ENCODE measurements at regions not wholly inside any gene's neighbourhood (a gene's known extent, or its start where the extent isn't known, plus 50 kb on each side); places are given as distances from the start of the nearest gene placed in this dataset.

DNA sequence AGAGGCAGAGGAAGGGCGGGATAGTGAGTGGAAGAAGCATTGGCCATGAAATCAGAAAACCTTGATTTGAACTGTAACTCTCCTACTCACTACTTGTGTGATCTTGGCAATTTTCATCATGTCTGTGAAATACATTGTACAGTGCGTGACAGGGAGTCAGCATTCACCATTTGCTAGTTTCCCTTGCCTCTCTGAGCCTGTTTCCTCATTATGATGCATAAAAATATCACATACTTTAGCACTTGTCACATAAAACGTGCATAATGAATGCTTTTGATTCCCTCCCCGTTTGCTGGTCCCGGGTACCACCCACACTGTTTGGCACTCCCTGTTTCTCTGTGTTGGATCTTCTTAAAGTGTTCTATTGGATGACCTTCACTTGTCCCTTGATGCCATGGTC, 101.1 kb upstream of the FRMD6 start:
- DNase-seq = no peak

DNA sequence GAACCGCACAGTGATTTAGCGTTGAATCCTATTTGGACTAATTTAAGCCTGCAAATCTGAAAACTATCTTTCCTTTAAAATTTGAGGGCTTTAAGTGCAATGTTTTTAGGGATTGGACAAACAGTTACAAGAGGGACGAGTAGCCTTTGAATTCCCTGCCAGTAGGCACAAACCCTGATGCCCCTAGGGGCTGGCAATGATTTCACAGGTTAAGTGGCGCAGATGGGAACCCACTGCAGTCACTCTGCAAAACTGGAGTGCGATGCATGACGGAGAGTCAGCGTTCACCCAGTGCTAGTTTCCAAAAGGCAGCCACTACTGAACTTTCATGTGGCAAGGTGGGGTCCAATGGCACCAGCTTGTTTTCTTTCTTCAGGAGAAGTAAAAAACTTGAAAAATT, 99.4 kb upstream of the FRMD6 start:
- no peak for DNase-seq

DNA sequence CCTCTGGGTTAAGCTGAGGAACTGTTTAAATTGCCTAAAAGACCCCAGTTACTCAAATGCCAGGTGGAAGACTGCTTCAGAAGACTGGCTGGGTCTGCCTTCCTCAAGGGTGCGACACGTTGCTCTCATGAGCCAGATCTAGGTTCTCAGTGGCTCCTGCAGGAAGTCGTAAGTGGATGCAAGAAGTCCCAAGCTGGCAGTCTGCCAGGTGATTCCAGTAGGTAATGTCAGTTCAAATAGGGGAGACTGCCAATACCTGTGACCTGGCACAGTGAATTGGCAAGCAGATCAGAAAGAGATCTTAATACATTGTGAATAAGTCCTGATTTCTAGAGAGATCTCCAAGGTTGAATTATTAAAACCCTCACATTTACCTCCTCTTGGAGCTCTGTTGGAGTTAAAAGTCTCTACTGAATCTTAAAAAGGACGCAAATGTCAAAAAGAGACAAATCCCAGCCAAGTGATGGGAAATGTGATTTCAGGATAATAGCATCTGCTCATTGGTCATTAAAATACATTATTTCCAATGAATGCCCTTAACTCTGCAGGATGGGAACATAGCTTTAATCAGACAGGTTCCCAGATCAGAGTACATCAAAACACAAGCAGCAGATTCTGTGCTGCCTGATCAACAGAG, 98.8 kb upstream of the FRMD6 start:
- DNase-seq = no peak

DNA sequence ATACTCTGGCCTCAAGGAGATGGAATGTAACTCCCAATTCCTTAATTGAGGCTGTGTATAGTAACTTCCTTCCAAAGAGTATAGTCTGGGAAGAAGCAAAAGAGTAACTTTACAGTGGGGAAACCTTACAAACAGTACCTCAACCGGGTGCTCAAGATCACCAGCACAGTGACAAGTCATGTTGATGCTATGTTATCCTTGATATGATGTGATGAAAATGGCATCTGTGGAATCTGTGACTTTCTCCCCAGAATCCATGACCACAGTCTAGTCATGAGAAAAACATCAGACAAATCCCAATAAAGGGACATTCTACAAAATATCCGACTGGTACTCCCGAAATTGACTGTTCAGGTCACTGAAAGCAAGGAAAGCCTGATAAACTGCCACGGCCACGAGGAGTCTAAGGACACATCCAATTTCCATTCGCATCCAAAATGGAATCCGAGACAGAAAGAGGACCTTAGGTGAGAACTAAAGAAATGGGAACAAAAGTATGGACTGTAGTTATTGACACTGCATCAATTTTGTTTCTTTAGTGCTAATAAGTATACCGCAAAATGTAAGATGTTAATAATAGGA, 97.3 kb upstream of the FRMD6 start:
- no peak for DNase-seq

DNA sequence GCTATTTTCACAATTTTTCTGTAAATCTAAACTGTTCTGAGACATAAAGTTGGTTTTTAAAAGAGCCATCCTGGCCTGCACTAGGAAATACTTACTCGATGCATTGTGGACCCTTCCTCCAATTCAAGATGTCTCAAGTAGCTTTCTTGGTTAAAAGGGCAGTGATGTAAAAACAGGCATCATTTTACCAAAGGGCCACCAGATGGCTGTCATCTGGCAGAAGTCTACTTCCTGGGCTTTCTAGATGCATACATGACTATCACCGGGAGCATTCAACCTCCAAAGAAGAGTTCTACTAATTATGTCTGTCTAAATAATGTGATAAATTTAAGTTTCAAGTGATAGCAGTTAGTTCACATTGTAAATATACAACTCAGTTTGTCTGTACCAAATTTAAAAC, 96.8 kb upstream of the FRMD6 start:
- DNase-seq = no peak

DNA sequence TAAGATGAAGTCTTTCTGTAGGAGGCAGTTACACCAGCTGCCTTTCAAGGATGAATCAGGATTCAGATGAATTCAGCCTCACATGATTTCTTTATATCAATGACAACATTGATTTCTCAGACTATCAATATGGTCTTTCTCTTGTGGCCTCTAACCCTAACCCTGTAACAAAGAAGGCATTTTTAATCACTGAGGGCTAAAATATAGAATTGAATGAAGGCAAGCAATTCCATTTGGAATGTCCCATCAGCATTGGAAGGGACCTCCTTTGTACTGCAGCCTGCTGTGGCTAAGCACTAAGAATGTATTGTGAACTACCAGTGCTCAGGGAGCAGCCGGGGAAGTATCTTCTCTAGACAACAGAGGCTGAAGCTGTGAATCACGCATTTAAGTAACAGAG, 90.6 kb upstream of the FRMD6 start:
- no peak for DNase-seq

DNA sequence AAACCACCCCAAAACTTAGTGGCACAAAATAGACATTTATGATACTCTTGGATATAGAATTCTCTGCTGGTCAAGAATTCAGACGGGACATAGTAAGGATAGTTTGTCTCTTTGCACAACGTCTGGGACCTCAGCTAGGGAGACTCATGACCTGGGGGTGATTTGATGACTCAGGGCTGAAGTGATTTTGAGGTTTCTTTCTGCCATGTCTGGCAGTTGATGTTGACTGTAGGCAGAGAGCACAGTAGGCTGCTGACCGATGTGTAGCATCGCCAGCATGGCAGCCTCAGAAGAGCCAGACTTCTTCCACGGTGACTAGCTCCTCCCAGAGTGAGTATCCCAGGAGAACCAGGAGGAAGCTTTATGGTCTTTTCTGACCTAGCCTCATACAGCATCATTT, 88.9 kb upstream of the FRMD6 start:
- DNase-seq = no peak

DNA sequence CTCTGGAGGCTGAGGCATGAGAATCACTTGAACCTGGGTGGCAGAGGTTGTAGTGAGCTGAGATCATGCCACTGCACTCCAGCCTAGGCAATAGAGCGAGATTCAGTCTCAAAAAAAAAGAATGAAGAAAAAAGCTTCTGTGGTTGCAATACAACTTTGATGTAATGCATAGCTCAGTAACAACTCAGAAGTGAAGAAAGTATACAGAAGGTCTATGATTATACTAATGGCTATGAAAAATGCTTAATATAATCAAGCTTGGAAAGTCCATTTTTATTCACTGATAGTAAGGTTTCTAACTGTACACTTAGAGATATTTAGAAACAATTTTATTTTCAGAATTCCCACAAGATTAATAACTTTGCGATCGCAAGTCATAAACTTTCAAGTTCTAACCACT, 88.2 kb upstream of the FRMD6 start:
- no peak for DNase-seq

DNA sequence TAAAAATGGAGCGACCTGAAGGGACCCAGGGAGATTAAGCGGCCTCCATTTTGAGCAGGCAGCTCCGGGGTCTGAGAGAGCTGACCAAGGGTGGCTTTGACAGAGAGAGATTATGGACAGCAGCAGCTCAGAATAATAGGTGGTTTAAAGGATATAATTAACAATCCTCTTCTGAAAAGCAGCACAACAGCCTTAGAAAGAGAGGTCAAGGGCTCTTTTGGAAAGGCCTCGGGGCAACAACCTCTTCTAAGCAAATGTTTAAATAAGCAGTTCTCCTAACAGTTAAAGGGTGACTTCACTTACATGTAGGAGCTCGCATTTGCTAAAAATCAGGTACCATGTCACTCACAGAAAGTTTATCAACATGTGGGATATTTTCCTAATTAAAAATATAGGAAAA, 87.2 kb upstream of the FRMD6 start:
- no peak for DNase-seq

DNA sequence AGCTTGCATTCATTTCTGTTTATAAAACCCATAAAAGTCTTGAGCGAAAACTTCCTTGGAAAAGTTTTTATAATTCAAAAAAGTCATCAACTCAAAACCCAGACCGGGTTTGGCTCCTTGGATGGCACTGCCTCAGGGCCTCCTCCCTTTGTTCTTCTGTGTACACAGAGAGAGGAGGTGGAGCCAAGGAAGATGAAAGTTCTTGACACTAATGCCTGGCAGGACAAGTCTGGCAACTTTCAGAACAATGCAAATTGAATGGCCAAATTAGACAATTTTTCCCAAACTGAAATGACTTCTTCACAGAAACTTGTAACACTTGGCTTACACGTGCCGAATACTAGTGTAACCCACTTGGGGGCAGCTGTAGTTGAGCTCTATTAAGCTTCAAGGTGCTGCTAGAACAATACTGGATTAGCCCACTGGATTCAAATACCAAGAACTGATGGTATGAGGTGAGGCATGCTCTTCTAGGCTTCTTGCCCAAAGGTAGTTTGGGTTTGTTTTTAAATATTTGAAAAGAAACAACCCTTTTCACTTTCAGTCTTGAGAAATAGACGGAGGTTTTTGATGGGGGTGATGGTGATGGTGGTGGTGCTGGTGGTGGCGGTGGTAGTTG, 86.6 kb upstream of the FRMD6 start:
- no peak for DNase-seq

DNA sequence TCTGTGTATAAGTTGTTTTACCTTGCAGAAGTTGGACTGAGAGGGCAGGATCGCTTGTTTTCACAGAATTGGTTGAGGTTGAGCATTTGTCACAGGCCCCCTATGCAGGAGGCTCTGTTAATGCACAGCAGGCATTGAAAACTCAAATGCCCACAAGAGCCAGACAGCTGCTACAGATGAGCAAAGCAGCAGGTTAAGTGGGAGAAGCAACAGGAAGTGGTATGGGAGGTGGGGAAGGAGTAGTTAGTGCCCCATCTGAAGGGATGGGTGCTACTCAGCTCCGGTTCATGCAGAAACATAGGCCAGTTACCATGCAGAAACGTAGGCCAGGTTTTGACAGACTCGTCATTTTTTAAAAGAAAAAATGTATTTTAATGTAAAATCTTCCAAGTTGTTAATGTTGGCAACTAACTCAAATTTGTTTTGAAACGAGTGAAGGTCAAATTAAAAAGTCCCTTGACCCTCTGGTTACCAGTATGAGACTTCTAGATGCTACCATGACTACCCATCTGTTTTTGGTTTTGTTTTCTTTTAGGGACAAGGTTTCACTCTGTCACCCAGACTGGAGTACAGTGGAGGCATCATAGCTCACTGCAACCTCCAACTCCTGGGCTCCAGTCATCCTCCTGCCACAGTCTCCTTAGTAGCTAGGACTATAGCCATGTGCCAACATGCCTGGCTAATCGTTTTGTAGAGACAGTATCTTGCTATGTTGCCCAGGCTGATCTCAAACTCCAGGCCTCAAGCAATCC, 84.7 kb upstream of the FRMD6 start:
- no peak for DNase-seq

DNA sequence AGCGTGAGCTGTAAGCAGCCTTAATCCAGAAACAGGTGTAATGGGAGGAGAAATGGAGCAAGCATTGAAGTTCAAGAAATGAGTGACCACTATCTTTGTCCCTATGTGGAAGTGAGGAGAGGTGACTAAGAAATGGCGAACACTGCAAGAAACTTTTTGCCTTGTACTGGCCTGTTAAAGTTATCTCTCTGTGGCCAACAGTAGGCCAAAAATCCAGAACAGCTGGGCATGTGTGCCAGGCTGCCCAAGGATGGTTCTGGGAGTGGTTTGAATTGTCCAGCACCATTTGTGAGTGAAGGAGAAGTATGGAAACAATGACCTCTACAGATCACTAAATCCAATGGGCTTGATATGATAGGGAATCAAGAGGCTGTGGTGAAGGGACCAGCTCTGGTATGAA, 83.3 kb upstream of the FRMD6 start:
- no peak for DNase-seq

DNA sequence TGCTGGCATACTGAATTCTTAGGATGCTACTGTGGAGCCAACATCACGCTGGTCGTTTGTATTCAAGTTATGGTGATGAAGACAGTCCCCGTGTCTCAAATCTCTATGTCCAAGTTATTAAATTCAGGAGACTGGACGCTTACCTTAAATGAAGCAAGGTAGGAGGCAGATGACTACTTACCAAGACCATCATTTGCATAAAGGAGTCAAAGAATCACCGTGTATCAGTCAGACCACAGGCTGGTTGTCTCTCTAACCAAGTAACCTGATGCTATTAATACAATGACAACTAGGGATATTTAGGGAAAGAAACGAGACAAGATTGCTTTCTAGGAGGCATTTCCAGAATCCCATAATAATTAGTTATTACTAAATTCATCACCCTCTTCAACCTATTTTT, 78.1 kb upstream of the FRMD6 start:
- no peak for DNase-seq

DNA sequence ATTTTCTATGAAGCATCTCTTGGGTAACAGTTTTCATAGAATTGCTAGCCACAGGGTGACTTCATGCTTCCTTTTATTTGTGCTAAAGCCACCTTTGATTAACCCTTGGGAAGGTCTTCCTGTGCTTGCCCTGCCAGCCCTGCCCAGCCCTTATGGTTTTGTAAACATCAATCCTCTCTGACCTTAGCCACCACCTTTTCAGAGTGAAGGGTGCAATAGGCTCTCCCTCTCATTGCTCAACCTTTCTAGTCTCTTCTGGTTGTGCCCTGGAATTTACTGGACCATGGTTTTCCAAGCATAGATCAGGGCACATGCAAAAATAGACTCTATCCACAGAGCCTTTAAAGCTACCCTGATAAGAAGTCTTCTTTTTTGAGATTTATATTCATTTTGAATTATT, 77.7 kb upstream of the FRMD6 start:
- no peak for DNase-seq

DNA sequence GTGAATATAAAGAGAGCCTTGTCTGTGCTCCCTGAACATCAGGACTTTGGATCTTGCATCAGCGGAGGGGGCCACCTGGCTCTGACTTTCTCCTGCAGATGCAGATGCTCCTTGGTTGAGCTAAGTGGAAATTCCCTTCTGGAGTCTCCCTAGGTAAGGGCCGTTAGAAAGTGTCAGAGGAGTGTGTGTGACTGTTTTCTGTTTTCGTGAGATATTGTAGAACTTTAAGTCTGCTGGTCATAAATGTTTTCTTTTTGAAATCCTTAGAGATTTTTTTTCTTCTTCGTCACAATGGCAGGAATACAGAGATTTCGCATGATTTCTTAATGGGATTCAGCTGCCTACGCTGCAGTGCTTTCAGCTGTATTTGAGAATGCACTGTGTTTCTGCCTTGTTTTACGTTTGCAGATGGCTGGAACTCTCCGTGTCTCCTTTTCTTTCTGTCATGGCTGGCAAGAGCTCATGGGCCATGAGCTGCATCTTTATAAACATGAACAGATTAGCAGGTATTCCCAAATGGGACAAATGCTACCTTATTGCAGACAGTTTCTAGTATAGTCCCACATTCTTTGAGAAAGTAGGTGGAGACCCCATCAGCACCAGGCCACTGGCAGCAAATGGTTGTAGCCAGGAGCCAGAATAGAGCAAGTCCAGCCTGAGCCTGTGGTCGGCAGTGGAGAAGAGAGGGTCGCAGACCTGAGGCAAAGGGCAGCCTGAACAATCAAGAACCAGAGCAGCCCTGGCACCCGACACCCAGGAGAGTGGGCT, 76.2 kb upstream of the FRMD6 start:
- peak in 1 of 2 experiments; percentile 12 for DNase-seq

DNA sequence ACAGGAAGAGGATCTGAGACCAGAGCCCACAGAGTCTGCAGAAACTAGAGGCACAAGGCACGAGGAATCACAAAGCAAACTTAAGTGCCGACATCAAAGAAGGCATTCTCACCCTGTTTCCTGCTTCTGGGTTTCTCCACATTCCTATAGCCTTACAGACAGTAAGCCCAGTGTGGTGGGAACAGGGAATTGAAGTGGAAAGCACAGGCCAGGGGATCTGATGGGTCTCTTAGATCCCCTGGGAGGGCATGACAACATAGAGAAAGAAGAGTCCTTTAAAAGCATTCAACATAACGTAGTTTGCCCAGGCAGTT, 75.6 kb upstream of the FRMD6 start:
- no peak for DNase-seq

DNA sequence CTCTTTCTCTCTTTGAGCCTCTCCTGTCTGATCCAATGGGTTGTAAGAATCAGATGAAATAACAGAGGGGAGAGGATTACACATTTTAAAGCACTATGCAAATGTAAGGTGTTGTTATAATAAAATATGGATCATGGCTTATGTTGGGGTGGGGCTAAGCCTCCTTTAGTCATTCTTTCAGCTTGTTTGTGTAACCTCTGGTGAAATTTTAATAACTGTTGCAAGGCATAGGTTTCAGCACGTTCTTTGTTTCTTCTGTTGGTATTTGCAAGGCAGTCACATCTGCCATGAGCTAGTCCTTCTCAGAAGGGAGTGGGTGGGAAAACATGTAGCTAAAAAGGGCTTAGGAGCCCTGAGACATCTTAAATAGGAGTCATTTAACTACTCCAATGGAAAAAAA, 74.8 kb upstream of the FRMD6 start:
- DNase-seq = peak; percentile 79

DNA sequence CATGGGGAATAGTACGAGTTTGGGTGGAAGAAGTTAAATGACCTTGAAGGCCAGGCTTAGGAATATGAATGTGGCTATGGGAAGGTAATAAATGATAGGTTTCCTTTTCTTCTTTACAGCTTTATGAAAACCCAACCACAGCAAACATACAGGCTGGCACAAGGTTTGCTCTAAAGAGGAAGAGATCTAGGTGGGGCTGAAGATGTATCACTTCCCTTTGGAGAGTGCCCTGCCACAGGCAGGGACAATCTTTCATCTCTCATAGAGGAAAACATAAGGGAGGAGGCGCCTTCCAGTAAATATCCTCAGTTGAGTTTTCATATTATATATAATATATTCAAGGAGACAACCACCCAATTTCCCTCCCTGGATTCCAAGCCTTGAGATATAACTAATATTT, 72.9 kb upstream of the FRMD6 start:
- DNase-seq = no peak

DNA sequence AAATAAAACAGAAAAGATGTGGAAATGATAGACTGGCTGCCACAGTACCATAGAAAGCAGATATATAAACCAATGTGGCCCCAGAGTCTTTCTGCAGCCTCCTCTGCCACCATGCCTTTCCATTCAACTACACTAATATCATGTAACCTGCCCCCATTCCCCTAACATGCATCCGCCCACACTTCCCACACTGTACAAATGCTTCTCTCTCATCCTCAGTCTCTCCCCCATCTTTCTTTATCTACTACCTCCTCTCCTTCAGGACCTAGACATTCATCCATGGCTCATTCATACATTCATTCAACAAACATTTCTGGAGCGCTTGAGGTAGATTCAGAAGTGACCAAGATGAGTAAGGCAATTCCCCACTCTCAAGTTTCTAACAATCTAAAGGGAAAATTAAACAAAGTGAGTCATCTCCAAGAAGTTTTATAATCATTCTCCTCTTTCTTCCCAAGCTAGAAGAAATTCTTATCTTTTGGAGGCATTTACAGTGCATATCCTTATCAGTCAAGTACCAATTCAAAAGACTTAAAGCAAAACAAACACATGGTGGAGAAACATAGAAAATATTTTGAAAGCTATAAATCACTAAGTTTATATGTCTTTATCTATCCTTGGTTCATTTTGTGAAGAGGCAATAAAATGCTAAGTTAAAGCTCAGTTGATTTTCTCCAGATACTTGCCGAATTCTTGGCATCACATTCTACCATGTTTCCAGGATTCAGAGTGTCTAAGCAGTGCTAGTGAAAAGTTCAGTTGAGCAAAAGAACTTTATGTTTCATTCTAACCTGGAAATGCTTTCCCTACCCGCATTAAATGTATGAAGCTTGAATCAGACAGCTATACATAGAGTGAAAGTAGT, 70.5 kb upstream of the FRMD6 start:
- DNase-seq = no peak

DNA sequence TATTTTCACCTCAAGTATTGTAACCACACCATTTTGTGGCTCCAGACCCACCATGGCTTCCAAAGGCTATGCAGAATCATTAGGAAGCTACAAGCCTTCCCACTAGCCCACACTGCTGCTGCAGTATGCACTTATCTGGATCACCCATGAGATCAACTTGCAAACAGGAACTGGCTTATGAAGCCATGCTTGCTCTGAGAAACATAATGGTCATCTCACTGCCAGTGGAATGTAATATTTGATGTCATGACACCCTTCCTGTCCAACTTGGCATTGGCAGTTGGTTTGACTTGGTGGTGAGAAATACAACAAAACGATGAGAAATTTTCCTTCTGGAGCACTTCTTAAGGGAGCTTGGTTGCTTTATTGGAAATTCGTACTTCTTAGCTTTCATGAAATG, 69.3 kb upstream of the FRMD6 start:
- DNase-seq = no peak

DNA sequence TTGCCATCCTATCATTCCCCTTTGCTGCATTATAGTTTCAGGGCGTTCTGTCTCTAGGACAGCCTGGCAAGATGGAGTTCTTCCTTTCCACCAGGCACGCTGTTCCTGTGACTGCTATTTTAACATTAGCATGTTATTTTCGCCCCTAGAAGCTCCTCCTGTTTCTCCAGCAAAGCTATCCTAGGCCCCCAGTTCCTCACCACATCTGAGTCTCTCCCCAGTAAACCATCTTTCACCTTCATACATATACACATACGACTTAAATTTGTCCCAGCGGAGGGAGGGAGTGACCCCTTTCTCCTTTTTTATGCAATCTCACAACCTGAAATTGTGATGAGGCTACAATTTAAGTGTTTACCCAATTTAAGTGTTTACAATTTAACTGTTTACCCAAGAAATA, 66.7 kb upstream of the FRMD6 start:
- DNase-seq = no peak

DNA sequence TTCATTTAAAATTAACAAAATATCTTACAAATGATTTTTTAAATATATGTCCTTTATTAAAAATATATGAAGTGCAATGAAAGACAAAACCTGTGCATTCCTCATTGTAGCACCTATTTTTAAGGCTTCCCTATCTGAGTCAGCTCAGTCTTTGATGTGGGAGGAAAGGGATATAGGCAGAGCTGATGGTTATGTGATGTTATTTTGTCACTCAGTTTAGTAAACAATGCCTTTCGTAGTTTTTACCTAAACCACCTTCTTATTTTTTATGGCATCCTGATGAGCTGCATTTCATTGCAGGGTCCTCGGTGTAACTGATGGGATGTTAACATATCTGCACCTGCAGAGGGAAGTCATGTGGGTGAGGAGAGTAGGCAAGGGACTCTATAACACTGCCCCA, 58.9 kb upstream of the FRMD6 start:
- DNase-seq = no peak

DNA sequence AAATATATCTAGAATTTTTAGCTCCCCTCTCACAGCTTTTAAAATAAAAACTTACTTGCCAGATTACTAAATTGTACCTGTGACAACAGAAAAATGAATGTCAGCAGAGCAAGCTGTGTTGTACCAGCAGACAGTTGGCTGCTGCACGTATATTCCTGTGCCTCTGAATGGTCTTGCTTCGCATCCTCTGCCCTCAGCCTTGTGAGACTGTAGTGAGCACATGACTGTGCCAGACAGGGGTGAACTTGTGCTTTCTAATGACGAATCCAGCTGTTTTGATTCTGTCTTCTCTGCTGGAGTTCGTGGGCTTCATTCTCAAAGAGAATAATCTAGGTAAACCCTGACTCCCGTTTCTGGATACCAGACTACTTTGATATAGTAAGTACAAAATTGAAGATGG, 58.3 kb upstream of the FRMD6 start:
- no peak for DNase-seq

Measured in NCI-H526 (cell line).